ENCODE measurements at regions not wholly inside any gene's neighbourhood (a gene's known extent, or its start where the extent isn't known, plus 50 kb on each side); places are given as distances from the start of the nearest gene placed in this dataset.

DNA sequence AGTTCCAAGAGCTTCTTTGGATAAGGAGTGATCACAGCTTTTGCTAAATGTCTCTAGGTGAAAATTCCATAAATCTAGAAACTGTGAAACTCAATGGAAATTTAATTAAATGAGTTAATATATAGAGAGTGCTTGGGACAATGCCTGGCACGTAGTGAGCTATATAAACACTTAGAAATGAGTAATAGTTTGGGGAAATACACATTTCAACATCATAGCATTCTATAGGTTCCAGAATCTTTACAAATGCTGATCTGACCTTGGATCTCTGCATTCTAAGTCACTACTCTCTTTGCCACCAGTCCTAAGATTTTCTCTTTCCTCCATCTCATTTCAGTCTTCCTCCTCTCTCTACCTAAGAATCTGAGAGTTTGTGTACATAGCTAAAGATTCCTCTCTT, 175.6 kb downstream of the SOX9 start:
- TF ChIP-seq, protein P1, sequence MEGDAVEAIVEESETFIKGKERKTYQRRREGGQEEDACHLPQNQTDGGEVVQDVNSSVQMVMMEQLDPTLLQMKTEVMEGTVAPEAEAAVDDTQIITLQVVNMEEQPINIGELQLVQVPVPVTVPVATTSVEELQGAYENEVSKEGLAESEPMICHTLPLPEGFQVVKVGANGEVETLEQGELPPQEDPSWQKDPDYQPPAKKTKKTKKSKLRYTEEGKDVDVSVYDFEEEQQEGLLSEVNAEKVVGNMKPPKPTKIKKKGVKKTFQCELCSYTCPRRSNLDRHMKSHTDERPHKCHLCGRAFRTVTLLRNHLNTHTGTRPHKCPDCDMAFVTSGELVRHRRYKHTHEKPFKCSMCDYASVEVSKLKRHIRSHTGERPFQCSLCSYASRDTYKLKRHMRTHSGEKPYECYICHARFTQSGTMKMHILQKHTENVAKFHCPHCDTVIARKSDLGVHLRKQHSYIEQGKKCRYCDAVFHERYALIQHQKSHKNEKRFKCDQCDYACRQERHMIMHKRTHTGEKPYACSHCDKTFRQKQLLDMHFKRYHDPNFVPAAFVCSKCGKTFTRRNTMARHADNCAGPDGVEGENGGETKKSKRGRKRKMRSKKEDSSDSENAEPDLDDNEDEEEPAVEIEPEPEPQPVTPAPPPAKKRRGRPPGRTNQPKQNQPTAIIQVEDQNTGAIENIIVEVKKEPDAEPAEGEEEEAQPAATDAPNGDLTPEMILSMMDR (conservative IDR thresholded peaks at IDR 0.05; ENCODE audit: low read depth in 2 of 2) = no peak
- TF ChIP-seq, protein P2, sequence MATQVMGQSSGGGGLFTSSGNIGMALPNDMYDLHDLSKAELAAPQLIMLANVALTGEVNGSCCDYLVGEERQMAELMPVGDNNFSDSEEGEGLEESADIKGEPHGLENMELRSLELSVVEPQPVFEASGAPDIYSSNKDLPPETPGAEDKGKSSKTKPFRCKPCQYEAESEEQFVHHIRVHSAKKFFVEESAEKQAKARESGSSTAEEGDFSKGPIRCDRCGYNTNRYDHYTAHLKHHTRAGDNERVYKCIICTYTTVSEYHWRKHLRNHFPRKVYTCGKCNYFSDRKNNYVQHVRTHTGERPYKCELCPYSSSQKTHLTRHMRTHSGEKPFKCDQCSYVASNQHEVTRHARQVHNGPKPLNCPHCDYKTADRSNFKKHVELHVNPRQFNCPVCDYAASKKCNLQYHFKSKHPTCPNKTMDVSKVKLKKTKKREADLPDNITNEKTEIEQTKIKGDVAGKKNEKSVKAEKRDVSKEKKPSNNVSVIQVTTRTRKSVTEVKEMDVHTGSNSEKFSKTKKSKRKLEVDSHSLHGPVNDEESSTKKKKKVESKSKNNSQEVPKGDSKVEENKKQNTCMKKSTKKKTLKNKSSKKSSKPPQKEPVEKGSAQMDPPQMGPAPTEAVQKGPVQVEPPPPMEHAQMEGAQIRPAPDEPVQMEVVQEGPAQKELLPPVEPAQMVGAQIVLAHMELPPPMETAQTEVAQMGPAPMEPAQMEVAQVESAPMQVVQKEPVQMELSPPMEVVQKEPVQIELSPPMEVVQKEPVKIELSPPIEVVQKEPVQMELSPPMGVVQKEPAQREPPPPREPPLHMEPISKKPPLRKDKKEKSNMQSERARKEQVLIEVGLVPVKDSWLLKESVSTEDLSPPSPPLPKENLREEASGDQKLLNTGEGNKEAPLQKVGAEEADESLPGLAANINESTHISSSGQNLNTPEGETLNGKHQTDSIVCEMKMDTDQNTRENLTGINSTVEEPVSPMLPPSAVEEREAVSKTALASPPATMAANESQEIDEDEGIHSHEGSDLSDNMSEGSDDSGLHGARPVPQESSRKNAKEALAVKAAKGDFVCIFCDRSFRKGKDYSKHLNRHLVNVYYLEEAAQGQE (IDR thresholded peaks at IDR 0.05; ENCODE audit: unreplicated experiment) = no peak
- TF ChIP-seq EZH2 (IDR thresholded peaks at IDR 0.05; ENCODE audit: low read depth, unreplicated experiment) (no peak), POLR2AphosphoS5 (IDR thresholded peaks at IDR 0.05; ENCODE audit: low read depth) (no peak), CREB1 (CRISPR knock-in tag; IDR thresholded peaks at IDR 0.05; ENCODE audit: low read depth) (no peak), STAT1 (IDR thresholded peaks at IDR 0.05; ENCODE audit: unreplicated experiment) (no peak), JUNB (IDR thresholded peaks at IDR 0.05; ENCODE audit: unreplicated experiment) (no peak), EZH2phosphoT487 (IDR thresholded peaks at IDR 0.05; ENCODE audit: unreplicated experiment) (no peak), ZNF331 (CRISPR knock-in tag; IDR thresholded peaks at IDR 0.05; ENCODE audit: low read depth) (no peak)
- TF ChIP-seq, protein P3, sequence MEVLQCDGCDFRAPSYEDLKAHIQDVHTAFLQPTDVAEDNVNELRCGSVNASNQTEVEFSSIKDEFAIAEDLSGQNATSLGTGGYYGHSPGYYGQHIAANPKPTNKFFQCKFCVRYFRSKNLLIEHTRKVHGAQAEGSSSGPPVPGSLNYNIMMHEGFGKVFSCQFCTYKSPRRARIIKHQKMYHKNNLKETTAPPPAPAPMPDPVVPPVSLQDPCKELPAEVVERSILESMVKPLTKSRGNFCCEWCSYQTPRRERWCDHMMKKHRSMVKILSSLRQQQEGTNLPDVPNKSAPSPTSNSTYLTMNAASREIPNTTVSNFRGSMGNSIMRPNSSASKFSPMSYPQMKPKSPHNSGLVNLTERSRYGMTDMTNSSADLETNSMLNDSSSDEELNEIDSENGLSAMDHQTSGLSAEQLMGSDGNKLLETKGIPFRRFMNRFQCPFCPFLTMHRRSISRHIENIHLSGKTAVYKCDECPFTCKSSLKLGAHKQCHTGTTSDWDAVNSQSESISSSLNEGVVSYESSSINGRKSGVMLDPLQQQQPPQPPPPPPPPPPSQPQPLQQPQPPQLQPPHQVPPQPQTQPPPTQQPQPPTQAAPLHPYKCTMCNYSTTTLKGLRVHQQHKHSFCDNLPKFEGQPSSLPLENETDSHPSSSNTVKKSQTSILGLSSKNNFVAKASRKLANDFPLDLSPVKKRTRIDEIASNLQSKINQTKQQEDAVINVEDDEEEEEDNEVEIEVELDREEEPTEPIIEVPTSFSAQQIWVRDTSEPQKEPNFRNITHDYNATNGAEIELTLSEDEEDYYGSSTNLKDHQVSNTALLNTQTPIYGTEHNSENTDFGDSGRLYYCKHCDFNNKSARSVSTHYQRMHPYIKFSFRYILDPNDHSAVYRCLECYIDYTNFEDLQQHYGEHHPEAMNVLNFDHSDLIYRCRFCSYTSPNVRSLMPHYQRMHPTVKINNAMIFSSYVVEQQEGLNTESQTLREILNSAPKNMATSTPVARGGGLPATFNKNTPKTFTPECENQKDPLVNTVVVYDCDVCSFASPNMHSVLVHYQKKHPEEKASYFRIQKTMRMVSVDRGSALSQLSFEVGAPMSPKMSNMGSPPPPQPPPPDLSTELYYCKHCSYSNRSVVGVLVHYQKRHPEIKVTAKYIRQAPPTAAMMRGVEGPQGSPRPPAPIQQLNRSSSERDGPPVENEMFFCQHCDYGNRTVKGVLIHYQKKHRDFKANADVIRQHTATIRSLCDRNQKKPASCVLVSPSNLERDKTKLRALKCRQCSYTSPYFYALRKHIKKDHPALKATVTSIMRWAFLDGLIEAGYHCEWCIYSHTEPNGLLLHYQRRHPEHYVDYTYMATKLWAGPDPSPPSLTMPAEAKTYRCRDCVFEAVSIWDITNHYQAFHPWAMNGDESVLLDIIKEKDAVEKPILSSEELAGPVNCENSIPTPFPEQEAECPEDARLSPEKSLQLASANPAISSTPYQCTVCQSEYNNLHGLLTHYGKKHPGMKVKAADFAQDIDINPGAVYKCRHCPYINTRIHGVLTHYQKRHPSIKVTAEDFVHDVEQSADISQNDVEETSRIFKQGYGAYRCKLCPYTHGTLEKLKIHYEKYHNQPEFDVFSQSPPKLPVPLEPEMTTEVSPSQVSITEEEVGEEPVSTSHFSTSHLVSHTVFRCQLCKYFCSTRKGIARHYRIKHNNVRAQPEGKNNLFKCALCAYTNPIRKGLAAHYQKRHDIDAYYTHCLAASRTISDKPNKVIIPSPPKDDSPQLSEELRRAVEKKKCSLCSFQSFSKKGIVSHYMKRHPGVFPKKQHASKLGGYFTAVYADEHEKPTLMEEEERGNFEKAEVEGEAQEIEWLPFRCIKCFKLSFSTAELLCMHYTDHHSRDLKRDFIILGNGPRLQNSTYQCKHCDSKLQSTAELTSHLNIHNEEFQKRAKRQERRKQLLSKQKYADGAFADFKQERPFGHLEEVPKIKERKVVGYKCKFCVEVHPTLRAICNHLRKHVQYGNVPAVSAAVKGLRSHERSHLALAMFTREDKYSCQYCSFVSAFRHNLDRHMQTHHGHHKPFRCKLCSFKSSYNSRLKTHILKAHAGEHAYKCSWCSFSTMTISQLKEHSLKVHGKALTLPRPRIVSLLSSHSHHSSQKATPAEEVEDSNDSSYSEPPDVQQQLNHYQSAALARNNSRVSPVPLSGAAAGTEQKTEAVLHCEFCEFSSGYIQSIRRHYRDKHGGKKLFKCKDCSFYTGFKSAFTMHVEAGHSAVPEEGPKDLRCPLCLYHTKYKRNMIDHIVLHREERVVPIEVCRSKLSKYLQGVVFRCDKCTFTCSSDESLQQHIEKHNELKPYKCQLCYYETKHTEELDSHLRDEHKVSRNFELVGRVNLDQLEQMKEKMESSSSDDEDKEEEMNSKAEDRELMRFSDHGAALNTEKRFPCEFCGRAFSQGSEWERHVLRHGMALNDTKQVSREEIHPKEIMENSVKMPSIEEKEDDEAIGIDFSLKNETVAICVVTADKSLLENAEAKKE (CRISPR knock-in tag; IDR thresholded peaks at IDR 0.05) = no peak
- TF ChIP-seq, protein P4, sequence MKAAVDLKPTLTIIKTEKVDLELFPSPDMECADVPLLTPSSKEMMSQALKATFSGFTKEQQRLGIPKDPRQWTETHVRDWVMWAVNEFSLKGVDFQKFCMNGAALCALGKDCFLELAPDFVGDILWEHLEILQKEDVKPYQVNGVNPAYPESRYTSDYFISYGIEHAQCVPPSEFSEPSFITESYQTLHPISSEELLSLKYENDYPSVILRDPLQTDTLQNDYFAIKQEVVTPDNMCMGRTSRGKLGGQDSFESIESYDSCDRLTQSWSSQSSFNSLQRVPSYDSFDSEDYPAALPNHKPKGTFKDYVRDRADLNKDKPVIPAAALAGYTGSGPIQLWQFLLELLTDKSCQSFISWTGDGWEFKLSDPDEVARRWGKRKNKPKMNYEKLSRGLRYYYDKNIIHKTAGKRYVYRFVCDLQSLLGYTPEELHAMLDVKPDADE (IDR thresholded peaks at IDR 0.05) = no peak

All from GM23338 (cell line).